Hepatocyte (in vitro differentiated cells): ENCODE measurements at regions not wholly inside any gene's neighbourhood (a gene's known extent, or its start where the extent isn't known, plus 50 kb on each side); places are given as distances from the start of the nearest gene placed in this dataset.

Source experiments
- CTCF ChIP-seq: fragments of 200-600 bp; sonication (generic); IDR thresholded peaks from 2 replicates; pipeline ENCODE4 v1.5.1; 2016; ENCODE audit warnings: antibody characterized with exemption, mild to moderate bottlenecking; ENCODE audit not compliant: poor library complexity
- EZH2 ChIP-seq: fragments of 200-600 bp; sonication (generic); IDR thresholded peaks from 2 replicates; pipeline ENCODE4 v1.6.1; 2016; ENCODE audit warnings: antibody characterized with exemption, mild to moderate bottlenecking, borderline replicate concordance
- EZH2phosphoT487 ChIP-seq: fragments of 200-600 bp; sonication (generic); IDR thresholded peaks from one replicate; pipeline ENCODE4 v1.6.1; 2018; ENCODE audit warnings: antibody characterized with exemption, mild to moderate bottlenecking, low read depth, moderate library complexity; ENCODE audit not compliant: unreplicated experiment, severe bottlenecking

- TF ChIP-seq CTCF (no peak), EZH2phosphoT487 (no peak), EZH2 (no peak)
Measured at GRCh38 chr2:8159211-8159965, 522.5 kb upstream of the ID2 start.
